AG09319 (cell line): ENCODE measurements at regions not wholly inside any gene's neighbourhood (a gene's known extent, or its start where the extent isn't known, plus 50 kb on each side); places are given as distances from the start of the nearest gene placed in this dataset.

Experiments used
- DNase-seq: peaks from one replicate; pipeline ENCODE4 v3.0.0-alpha.2; 2010; ENCODE audit warnings: low read depth; ENCODE audit errors: extremely low read depth
- CTCF ChIP-seq: IDR thresholded peaks from 2 replicates; pipeline ENCODE4 v1.5.1; 2011; ENCODE audit warnings: low read depth, mild to moderate bottlenecking, inconsistent platforms, low read length, moderate library complexity

GRCh38 chr5:19406576-19407365 is 581.2 kb downstream of the CDH18 start:
- TF ChIP-seq CTCF: no peak
- DNase-seq: no peak

GRCh38 chr5:19408149-19408548 is 579.9 kb downstream of the CDH18 start:
- TF ChIP-seq CTCF: no peak
- no peak for DNase-seq

GRCh38 chr5:19411936-19412335 is 576.1 kb downstream of the CDH18 start:
- no peak for TF ChIP-seq CTCF
- DNase-seq: no peak
